ENCODE measurements at regions not wholly inside any gene's neighbourhood (a gene's known extent, or its start where the extent isn't known, plus 50 kb on each side); places are given as distances from the start of the nearest gene placed in this dataset.

DNA sequence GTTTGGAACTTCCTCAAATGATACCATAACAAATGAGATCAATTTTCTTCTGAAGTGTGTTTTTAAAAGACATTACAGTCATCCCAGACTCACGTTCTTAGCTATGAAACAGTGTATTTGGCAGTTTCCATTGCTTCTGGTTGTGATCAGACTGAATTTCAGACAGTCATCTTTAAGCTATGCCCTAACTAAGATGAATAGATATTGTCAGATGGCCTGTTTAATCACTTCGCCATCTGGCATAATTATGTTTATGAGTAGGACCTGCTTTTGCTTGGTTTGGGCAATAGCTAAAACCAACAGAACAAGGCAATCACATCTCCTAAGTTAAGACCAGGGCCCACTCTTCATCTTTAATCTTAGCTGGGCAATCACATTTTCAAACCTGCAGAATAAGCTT, 313.1 kb downstream of the SV2B start:
- Histone ChIP-seq H3K4me1 (ENCODE audit: control insufficient read depth in 4 of 4, insufficient read depth in 4 of 4, low read length in 3 of 4) (peaks cover 0 to 16% (median 12%) of the 10 kb centered on the region in 4 donors), H3K9me3 (ENCODE audit: control insufficient read depth in 4 of 4, low read length in 3 of 4) (no peaks in the 10 kb centered on the region), H3K27ac (ENCODE audit: low read depth in 1 of 2, low read length in 2 of 2) (no peak overlapping the region), H3K9ac (ENCODE audit: low read depth in 1 of 2, low read length in 2 of 2) (no peak overlapping the region), H3K4me3 (ENCODE audit: low read depth in 1 of 3, low read length in 3 of 3) (no peak overlapping the region), H3K36me3 (ENCODE audit: control insufficient read depth in 4 of 4, insufficient read depth in 3 of 4, low read depth in 1 of 4, low read length in 3 of 4) (no peaks in the 10 kb centered on the region), H3K27me3 (ENCODE audit: control insufficient read depth in 4 of 4, insufficient read depth in 4 of 4, low read length in 3 of 4) (no peaks in the 10 kb centered on the region)
- 84% methylated on average over 2 of the region's 2 CpGs for WGBS
- no peak for TF ChIP-seq JUND (IDR thresholded peaks at IDR 0.05)
- no peak for TF ChIP-seq RAD21 (IDR thresholded peaks at IDR 0.05)
- TF ChIP-seq ATF3 (IDR thresholded peaks at IDR 0.05), result no peak
- TF ChIP-seq RXRA (IDR thresholded peaks at IDR 0.05), result no peak
- TF ChIP-seq CTCF (IDR thresholded peaks at IDR 0.05; ENCODE audit: low read depth, low read length, missing input control), result no peak
- no peak for TF ChIP-seq EGR1 (IDR thresholded peaks at IDR 0.05; ENCODE audit: low read depth in 2 of 2)
- TF ChIP-seq FOXA2 (IDR thresholded peaks at IDR 0.05), result no peak
- no peak for TF ChIP-seq YY1 (IDR thresholded peaks at IDR 0.05)
- no peak for TF ChIP-seq HNF4G (IDR thresholded peaks at IDR 0.05)
- TF ChIP-seq HNF4A (conservative IDR thresholded peaks at IDR 0.05), result no peak
- no peak for TF ChIP-seq GABPA (IDR thresholded peaks at IDR 0.05 in 1 of 2, conservative IDR thresholded peaks at IDR 0.05 in 1 of 2)
- no peak for TF ChIP-seq MAX (IDR thresholded peaks at IDR 0.05)
- no peak for TF ChIP-seq TAF1 (conservative IDR thresholded peaks at IDR 0.05)
- TF ChIP-seq FOXA1 (IDR thresholded peaks at IDR 0.05), result no peak
- no peak for TF ChIP-seq NR2F2 (IDR thresholded peaks at IDR 0.05)
- no peak for TF ChIP-seq SP1 (IDR thresholded peaks at IDR 0.05)
- TF ChIP-seq, protein P1, sequence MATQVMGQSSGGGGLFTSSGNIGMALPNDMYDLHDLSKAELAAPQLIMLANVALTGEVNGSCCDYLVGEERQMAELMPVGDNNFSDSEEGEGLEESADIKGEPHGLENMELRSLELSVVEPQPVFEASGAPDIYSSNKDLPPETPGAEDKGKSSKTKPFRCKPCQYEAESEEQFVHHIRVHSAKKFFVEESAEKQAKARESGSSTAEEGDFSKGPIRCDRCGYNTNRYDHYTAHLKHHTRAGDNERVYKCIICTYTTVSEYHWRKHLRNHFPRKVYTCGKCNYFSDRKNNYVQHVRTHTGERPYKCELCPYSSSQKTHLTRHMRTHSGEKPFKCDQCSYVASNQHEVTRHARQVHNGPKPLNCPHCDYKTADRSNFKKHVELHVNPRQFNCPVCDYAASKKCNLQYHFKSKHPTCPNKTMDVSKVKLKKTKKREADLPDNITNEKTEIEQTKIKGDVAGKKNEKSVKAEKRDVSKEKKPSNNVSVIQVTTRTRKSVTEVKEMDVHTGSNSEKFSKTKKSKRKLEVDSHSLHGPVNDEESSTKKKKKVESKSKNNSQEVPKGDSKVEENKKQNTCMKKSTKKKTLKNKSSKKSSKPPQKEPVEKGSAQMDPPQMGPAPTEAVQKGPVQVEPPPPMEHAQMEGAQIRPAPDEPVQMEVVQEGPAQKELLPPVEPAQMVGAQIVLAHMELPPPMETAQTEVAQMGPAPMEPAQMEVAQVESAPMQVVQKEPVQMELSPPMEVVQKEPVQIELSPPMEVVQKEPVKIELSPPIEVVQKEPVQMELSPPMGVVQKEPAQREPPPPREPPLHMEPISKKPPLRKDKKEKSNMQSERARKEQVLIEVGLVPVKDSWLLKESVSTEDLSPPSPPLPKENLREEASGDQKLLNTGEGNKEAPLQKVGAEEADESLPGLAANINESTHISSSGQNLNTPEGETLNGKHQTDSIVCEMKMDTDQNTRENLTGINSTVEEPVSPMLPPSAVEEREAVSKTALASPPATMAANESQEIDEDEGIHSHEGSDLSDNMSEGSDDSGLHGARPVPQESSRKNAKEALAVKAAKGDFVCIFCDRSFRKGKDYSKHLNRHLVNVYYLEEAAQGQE (IDR thresholded peaks at IDR 0.05), result no peak
- TF ChIP-seq ZBTB33 (IDR thresholded peaks at IDR 0.05), result no peak
- DNase-seq (ENCODE audit: low spot score), result no peak
